GM18867 (cell line): ENCODE measurements at regions not wholly inside any gene's neighbourhood (a gene's known extent, or its start where the extent isn't known, plus 50 kb on each side); places are given as distances from the start of the nearest gene placed in this dataset.

ENCODE experiments used
- ATAC-seq: cut with Tn5 transposase; IDR thresholded peaks from one replicate; pipeline ENCODE4 v1.9.1; 2021; ENCODE audit warnings: mild to moderate bottlenecking, moderate library complexity; ENCODE audit not compliant: unreplicated experiment

- ATAC-seq: no peak
Observed at GRCh38 chr2:67015681-67016080, 381.5 kb upstream of the ETAA1 start.

- no peak for ATAC-seq
Observed at GRCh38 chr2:67018301-67018700, 378.8 kb upstream of the ETAA1 start.

GRCh38 chr2:67032076-67032475 is 365.1 kb upstream of the ETAA1 start:
- ATAC-seq: no peak

- no peak for ATAC-seq
Observed at GRCh38 chr2:67036444-67036843, 360.7 kb upstream of the ETAA1 start.

GRCh38 chr2:67037655-67038054 is 359.5 kb upstream of the ETAA1 start:
- no peak for ATAC-seq

GRCh38 chr2:67038195-67038594 is 358.9 kb upstream of the ETAA1 start:
- no peak for ATAC-seq

GRCh38 chr2:67039058-67039457 is 358.1 kb upstream of the ETAA1 start:
- no peak for ATAC-seq

- no peak for ATAC-seq
Observed at GRCh38 chr2:67039517-67040103, 357.5 kb upstream of the ETAA1 start.

GRCh38 chr2:67041051-67041450 is 356.1 kb upstream of the ETAA1 start:
- ATAC-seq: no peak

- ATAC-seq: no peak
Observed at GRCh38 chr2:67043781-67044478, 353.2 kb upstream of the ETAA1 start.

- no peak for ATAC-seq
Observed at GRCh38 chr2:67046591-67046990, 350.5 kb upstream of the ETAA1 start.

- ATAC-seq: no peak
Observed at GRCh38 chr2:67048314-67048713, 348.8 kb upstream of the ETAA1 start.

- ATAC-seq: no peak
Observed at GRCh38 chr2:67050622-67051021, 346.5 kb upstream of the ETAA1 start.

- ATAC-seq: no peak
Observed at GRCh38 chr2:67054728-67055127, 342.4 kb upstream of the ETAA1 start.

GRCh38 chr2:67055387-67056304 is 341.5 kb upstream of the ETAA1 start:
- ATAC-seq: no peak

GRCh38 chr2:67057123-67057522 is 340.0 kb upstream of the ETAA1 start:
- no peak for ATAC-seq

- no peak for ATAC-seq
Observed at GRCh38 chr2:67057901-67058703, 339.0 kb upstream of the ETAA1 start.

- ATAC-seq: no peak
Observed at GRCh38 chr2:67065046-67065445, 332.1 kb upstream of the ETAA1 start.

GRCh38 chr2:67066782-67067181 is 330.4 kb upstream of the ETAA1 start:
- ATAC-seq: no peak

GRCh38 chr2:67067656-67068055 is 329.5 kb upstream of the ETAA1 start:
- no peak for ATAC-seq

- no peak for ATAC-seq
Observed at GRCh38 chr2:67070826-67071225, 326.3 kb upstream of the ETAA1 start.
